Transverse colon (tissue), 4 donors: ENCODE measurements at regions not wholly inside any gene's neighbourhood (a gene's known extent, or its start where the extent isn't known, plus 50 kb on each side); places are given as distances from the start of the nearest gene placed in this dataset.

Experiments
- EP300 ChIP-seq: sonication (generic); formaldehyde crosslinking; IDR thresholded peaks from one replicate; pipeline ENCODE4 v1.6.1; 2017; ENCODE audit warnings: antibody characterized with exemption, low read depth
- POLR2AphosphoS5 ChIP-seq, 3 donors: sonication (generic); formaldehyde crosslinking; IDR thresholded peaks; one replicate each; pipeline ENCODE4 v1.6.1; 2016; ENCODE audit warnings: antibody characterized with exemption in 3 of 3
- TF ChIP-seq, protein P1 (sequence below), 5 experiments: fragments of 200-600 bp in 3 of 5; fragments of 450-650 bp in 2 of 5; sonication (generic) in 3 of 5; IDR thresholded peaks; 1 replicate in 2 of 5; 2 replicates in 3 of 5; pipeline ENCODE4 v1.5.1; 2016 to 2017; ENCODE audit warnings: antibody characterized with exemption in 5 of 5, inconsistent platforms in 3 of 5, mild to moderate bottlenecking in 2 of 5, moderate library complexity in 1 of 5

DNA sequence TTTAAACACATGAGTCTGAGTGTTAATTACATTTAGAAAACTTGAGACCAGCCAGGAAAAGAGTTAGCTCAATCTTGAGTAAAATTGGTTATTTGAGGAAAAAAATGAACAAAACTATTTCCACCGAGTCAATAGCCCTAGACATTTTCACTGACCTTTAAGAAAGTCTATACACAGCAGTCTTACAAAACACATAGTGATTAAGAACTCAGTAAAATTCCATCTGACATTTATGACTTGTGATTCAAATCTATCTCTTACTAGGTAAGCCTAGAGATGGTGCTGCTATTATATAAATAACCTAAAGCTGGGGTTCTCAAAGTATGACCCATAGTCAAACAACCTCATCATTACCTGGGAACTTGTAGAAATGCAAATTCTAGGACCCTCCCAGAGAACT is 109.1 kb upstream of the COL8A1 start:
- TF ChIP-seq, protein P1, sequence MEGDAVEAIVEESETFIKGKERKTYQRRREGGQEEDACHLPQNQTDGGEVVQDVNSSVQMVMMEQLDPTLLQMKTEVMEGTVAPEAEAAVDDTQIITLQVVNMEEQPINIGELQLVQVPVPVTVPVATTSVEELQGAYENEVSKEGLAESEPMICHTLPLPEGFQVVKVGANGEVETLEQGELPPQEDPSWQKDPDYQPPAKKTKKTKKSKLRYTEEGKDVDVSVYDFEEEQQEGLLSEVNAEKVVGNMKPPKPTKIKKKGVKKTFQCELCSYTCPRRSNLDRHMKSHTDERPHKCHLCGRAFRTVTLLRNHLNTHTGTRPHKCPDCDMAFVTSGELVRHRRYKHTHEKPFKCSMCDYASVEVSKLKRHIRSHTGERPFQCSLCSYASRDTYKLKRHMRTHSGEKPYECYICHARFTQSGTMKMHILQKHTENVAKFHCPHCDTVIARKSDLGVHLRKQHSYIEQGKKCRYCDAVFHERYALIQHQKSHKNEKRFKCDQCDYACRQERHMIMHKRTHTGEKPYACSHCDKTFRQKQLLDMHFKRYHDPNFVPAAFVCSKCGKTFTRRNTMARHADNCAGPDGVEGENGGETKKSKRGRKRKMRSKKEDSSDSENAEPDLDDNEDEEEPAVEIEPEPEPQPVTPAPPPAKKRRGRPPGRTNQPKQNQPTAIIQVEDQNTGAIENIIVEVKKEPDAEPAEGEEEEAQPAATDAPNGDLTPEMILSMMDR (IDR thresholded peaks at IDR 0.05) = no peak
- TF ChIP-seq EP300 (no peak), POLR2AphosphoS5 (IDR thresholded peaks at IDR 0.05) (no peak)
